ENCODE measurements at regions not wholly inside any gene's neighbourhood (a gene's known extent, or its start where the extent isn't known, plus 50 kb on each side); places are given as distances from the start of the nearest gene placed in this dataset.

DNA sequence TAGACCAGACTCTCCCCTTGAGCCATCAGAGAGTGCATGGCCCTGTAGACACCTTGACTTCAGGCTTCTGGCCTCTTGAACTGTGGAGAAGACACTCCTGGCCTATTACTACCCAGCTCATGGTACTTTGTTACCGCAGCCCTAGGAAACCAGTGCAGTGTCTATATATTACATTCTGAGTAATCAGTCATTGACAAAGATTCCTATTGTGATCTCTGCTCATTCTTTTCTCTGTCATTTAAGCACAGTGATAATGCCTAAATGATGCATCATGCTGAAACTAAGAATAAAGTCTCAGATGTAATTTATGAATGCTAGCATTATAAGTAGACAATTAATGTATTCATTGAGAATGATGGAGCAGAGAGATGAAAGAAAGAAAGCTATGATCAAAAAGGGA lies 603.5 kb downstream of the SOCS6 start:
- Histone ChIP-seq H3K9ac (ENCODE audit: low read length) (no peak overlapping the region), H4K91ac (ENCODE audit: low read depth, low read length) (no peak overlapping the region), H3K27ac (ENCODE audit: low read depth, low read length) (no peak overlapping the region), H2BK12ac (ENCODE audit: low read length) (no peak overlapping the region), H3K23ac (ENCODE audit: low read length) (no peak overlapping the region), H3K4me1 (ENCODE audit: control insufficient read depth in 1 of 2, insufficient read depth in 2 of 2, low read length in 2 of 2) (no peaks in the 10 kb centered on the region), H2AK5ac (ENCODE audit: low read length) (no peak overlapping the region), H2BK5ac (ENCODE audit: low read depth, low read length, poor library complexity) (no peak overlapping the region), H4K8ac (ENCODE audit: low read depth, low read length) (no peak overlapping the region), H3K4ac (ENCODE audit: low read depth, low read length) (no peak overlapping the region), H3K18ac (ENCODE audit: low read length) (no peak overlapping the region), H3K4me3 (ENCODE audit: low read depth, low read length) (no peak overlapping the region), H2BK120ac (ENCODE audit: insufficient read depth, low read length, poor library complexity) (no peak overlapping the region), H3K27me3 (ENCODE audit: insufficient read depth, low read length) (peaks cover 3% of the 10 kb centered on the region), H3K4me2 (ENCODE audit: low read length) (no peak overlapping the region), H3K14ac (ENCODE audit: low read length) (no peak overlapping the region), H4K12ac (ENCODE audit: low read depth, low read length) (no peak overlapping the region), H3K9me3 (ENCODE audit: insufficient read depth, low read depth, low read length) (no peaks in the 10 kb centered on the region), H3K36me3 (ENCODE audit: control insufficient read depth in 1 of 2, insufficient read depth in 2 of 2, low read length in 2 of 2) (no peaks in the 10 kb centered on the region), H3K79me1 (ENCODE audit: low read length) (no peaks in the 10 kb centered on the region), H3K79me2 (ENCODE audit: control insufficient read depth, insufficient read depth, low read length, poor library complexity) (no peaks in the 10 kb centered on the region), H2AFZ (ENCODE audit: insufficient read depth, low read length, poor library complexity) (no peak overlapping the region)
- no CpG with 5 or more reads among the region's 1 CpG for WGBS (ENCODE audit: extremely low coverage, insufficient coverage, insufficient read length)
- no peak for DNase-seq

DNA sequence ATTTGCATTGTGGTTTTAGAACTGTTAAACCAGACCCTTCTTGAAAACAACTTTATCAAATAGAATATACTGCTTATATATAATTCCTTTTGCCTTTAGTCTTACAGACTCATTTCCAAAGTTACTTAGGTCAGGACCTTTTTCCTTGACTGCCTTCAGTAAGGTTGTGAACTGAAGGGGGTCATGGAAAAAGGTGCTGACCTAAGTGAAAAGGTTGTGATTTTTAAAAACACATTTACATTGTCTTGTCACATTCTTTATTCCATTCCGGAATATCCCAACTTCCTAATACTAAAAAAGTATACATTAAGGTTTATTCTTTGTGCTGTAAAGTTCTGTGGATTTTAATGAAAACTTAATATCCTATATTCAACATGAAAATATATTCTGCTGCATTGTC lies 581.4 kb downstream of the SOCS6 start:
- H3K9ac ChIP-seq (ENCODE audit: low read length): no peak overlapping the region
- no peak overlapping the region for H3K23ac ChIP-seq (ENCODE audit: low read length)
- no peak overlapping the region for H2AK5ac ChIP-seq (ENCODE audit: low read length)
- H3K14ac ChIP-seq (ENCODE audit: low read length): no peak overlapping the region
- no peak for DNase-seq
- H3K27me3 ChIP-seq (ENCODE audit: insufficient read depth, low read length): no peaks in the 10 kb centered on the region
- no peak overlapping the region for H4K8ac ChIP-seq (ENCODE audit: low read depth, low read length)
- H3K9me3 ChIP-seq (ENCODE audit: insufficient read depth, low read depth, low read length): no peaks in the 10 kb centered on the region
- no CpG with 5 or more reads among the region's 1 CpG for WGBS (ENCODE audit: extremely low coverage, insufficient coverage, insufficient read length)
- no peak overlapping the region for H2BK12ac ChIP-seq (ENCODE audit: low read length)
- no peaks in the 10 kb centered on the region for H3K36me3 ChIP-seq (ENCODE audit: control insufficient read depth in 1 of 2, insufficient read depth in 2 of 2, low read length in 2 of 2)
- no peak overlapping the region for H2BK5ac ChIP-seq (ENCODE audit: low read depth, low read length, poor library complexity)
- H3K27ac ChIP-seq (ENCODE audit: low read depth, low read length): no peak overlapping the region
- no peaks in the 10 kb centered on the region for H3K4me1 ChIP-seq (ENCODE audit: control insufficient read depth in 1 of 2, insufficient read depth in 2 of 2, low read length in 2 of 2)
- H3K4me2 ChIP-seq (ENCODE audit: low read length): no peak overlapping the region
- H3K79me1 ChIP-seq (ENCODE audit: low read length): no peaks in the 10 kb centered on the region
- no peak overlapping the region for H3K18ac ChIP-seq (ENCODE audit: low read length)
- H4K91ac ChIP-seq (ENCODE audit: low read depth, low read length): no peak overlapping the region
- H4K12ac ChIP-seq (ENCODE audit: low read depth, low read length): no peak overlapping the region
- H2BK120ac ChIP-seq (ENCODE audit: insufficient read depth, low read length, poor library complexity): no peak overlapping the region
- no peak overlapping the region for H3K4me3 ChIP-seq (ENCODE audit: low read depth, low read length)
- no peak overlapping the region for H3K4ac ChIP-seq (ENCODE audit: low read depth, low read length)
- H3K79me2 ChIP-seq (ENCODE audit: control insufficient read depth, insufficient read depth, low read length, poor library complexity): no peaks in the 10 kb centered on the region
- H2AFZ ChIP-seq (ENCODE audit: insufficient read depth, low read length, poor library complexity): no peak overlapping the region

DNA sequence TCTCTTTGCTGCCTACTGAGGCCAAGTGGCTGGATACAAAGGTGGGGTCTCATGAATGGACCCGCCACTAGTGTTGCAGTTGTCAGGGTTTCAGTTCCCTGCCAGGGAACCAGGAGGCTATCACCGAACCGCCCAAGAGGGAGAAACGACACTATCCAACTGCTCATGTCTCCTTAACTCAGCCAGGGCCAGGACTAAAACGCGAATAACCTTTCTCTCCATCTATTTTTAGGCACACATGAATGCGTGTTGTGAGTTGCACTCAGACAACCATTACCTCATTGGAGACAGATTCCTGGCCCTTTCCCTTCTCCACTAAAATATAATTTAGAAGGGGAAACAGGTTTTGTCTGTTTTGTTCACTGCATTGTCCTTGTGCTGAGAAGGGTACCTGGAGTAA lies 559.5 kb downstream of the SOCS6 start:
- H4K8ac ChIP-seq (ENCODE audit: low read depth, low read length): no peak overlapping the region

DNA sequence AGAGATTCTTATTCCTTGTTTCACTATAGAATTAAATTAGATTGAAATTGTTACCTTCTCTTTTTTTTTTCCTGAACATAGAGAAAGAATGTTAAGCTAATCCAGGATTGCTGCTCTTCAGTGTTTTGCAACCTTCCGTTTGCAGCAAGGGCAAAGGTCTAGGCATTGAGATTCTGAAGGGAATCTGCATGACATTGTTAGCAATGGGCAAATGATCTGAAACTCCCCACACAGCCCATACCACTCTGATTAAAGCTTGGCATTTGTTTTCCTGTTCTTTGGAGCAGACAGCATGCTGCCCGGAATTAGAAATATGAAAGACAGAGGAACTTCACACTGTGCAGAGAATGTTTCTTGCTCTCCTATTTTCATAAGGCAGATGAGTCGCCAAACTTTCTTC lies 551.8 kb downstream of the SOCS6 start:
- Histone ChIP-seq H3K79me1 (ENCODE audit: low read length) (no peaks in the 10 kb centered on the region), H3K4me1 (ENCODE audit: control insufficient read depth in 1 of 2, insufficient read depth in 2 of 2, low read length in 2 of 2) (no peaks in the 10 kb centered on the region)

More for the DNA sequence above, 559.5 kb downstream of the SOCS6 start:
- Histone ChIP-seq H2BK5ac (ENCODE audit: low read depth, low read length, poor library complexity) (peak overlapping the region; percentile 27), H2BK120ac (ENCODE audit: insufficient read depth, low read length, poor library complexity) (no peak overlapping the region), H3K79me2 (ENCODE audit: control insufficient read depth, insufficient read depth, low read length, poor library complexity) (no peaks in the 10 kb centered on the region), H3K79me1 (ENCODE audit: low read length) (no peaks in the 10 kb centered on the region), H3K4me1 (ENCODE audit: control insufficient read depth in 1 of 2, insufficient read depth in 2 of 2, low read length in 2 of 2) (no peaks in the 10 kb centered on the region), H3K18ac (ENCODE audit: low read length) (no peak overlapping the region), H3K27me3 (ENCODE audit: insufficient read depth, low read length) (no peaks in the 10 kb centered on the region), H3K14ac (ENCODE audit: low read length) (no peak overlapping the region), H3K9ac (ENCODE audit: low read length) (no peak overlapping the region), H3K4me3 (ENCODE audit: low read depth, low read length) (no peak overlapping the region), H4K91ac (ENCODE audit: low read depth, low read length) (no peak overlapping the region), H3K4me2 (ENCODE audit: low read length) (no peak overlapping the region), H3K4ac (ENCODE audit: low read depth, low read length) (no peak overlapping the region), H3K27ac (ENCODE audit: low read depth, low read length) (no peak overlapping the region), H3K23ac (ENCODE audit: low read length) (no peak overlapping the region), H2BK12ac (ENCODE audit: low read length) (no peak overlapping the region), H3K36me3 (ENCODE audit: control insufficient read depth in 1 of 2, insufficient read depth in 2 of 2, low read length in 2 of 2) (no peaks in the 10 kb centered on the region), H3K9me3 (ENCODE audit: insufficient read depth, low read depth, low read length) (no peaks in the 10 kb centered on the region), H2AK5ac (ENCODE audit: low read length) (no peak overlapping the region), H4K12ac (ENCODE audit: low read depth, low read length) (no peak overlapping the region), H2AFZ (ENCODE audit: insufficient read depth, low read length, poor library complexity) (no peak overlapping the region)
- no peak for DNase-seq
- no CpG with 5 or more reads among the region's 7 CpGs for WGBS (ENCODE audit: extremely low coverage, insufficient coverage, insufficient read length)

More for the DNA sequence above, 551.8 kb downstream of the SOCS6 start:
- Histone ChIP-seq H2AK5ac (ENCODE audit: low read length) (no peak overlapping the region), H3K14ac (ENCODE audit: low read length) (no peak overlapping the region), H3K4me2 (ENCODE audit: low read length) (no peak overlapping the region), H3K27ac (ENCODE audit: low read depth, low read length) (no peak overlapping the region), H2AFZ (ENCODE audit: insufficient read depth, low read length, poor library complexity) (no peak overlapping the region), H2BK5ac (ENCODE audit: low read depth, low read length, poor library complexity) (no peak overlapping the region), H4K8ac (ENCODE audit: low read depth, low read length) (no peak overlapping the region), H3K9ac (ENCODE audit: low read length) (no peak overlapping the region), H3K79me2 (ENCODE audit: control insufficient read depth, insufficient read depth, low read length, poor library complexity) (no peaks in the 10 kb centered on the region), H2BK12ac (ENCODE audit: low read length) (no peak overlapping the region), H2BK120ac (ENCODE audit: insufficient read depth, low read length, poor library complexity) (no peak overlapping the region), H3K4ac (ENCODE audit: low read depth, low read length) (no peak overlapping the region), H3K27me3 (ENCODE audit: insufficient read depth, low read length) (no peaks in the 10 kb centered on the region), H3K36me3 (ENCODE audit: control insufficient read depth in 1 of 2, insufficient read depth in 2 of 2, low read length in 2 of 2) (no peaks in the 10 kb centered on the region), H4K91ac (ENCODE audit: low read depth, low read length) (no peak overlapping the region), H3K9me3 (ENCODE audit: insufficient read depth, low read depth, low read length) (no peaks in the 10 kb centered on the region), H3K4me3 (ENCODE audit: low read depth, low read length) (no peak overlapping the region), H4K12ac (ENCODE audit: low read depth, low read length) (no peak overlapping the region), H3K18ac (ENCODE audit: low read length) (no peak overlapping the region), H3K23ac (ENCODE audit: low read length) (no peak overlapping the region)
- WGBS (ENCODE audit: extremely low coverage, insufficient coverage, insufficient read length): no CpG with 5 or more reads among the region's 3 CpGs
- no peak for DNase-seq
